Motor neuron (in vitro differentiated cells): ENCODE measurements at regions not wholly inside any gene's neighbourhood (a gene's known extent, or its start where the extent isn't known, plus 50 kb on each side); places are given as distances from the start of the nearest gene placed in this dataset.

ENCODE experiments used
- ATAC-seq, 8 experiments: fragments of 200-7000 bp; cut with Tn5 transposase; replicated peaks in 6 of 8; 2 replicates each; pipeline ENCODE4 v1.8.0; 2021; ENCODE audit warnings: mild to moderate bottlenecking in 8 of 8, moderate library complexity in 8 of 8
- H3K27ac ChIP-seq, 2 donors: fragments of 250-450 bp; sonication (Bioruptor Pico); 2 replicates each; pipeline ENCODE4 v1.9.0; 2021; ENCODE audit warnings: antibody characterized with exemption in 2 of 2, mild to moderate bottlenecking in 2 of 2, moderate library complexity in 1 of 2
- H3K4me1 ChIP-seq, 2 donors: fragments of 250-450 bp; sonication (Bioruptor Pico); replicated peaks in 1 of 2; 2 replicates each; pipeline ENCODE4 v1.6.1; 2021; ENCODE audit warnings: antibody characterized with exemption in 2 of 2, mild to moderate bottlenecking in 2 of 2, moderate library complexity in 1 of 2
- H3K4me3 ChIP-seq, 5 donors: fragments of 250-450 bp; sonication (Bioruptor Pico); 2 replicates each; pipeline ENCODE4 v1.9.0; 2021; ENCODE audit warnings: antibody characterized with exemption in 5 of 5, mild to moderate bottlenecking in 5 of 5, moderate library complexity in 4 of 5
- WGBS, 10 experiments: fragments of 450-650 bp; shearing (Covaris generic); methylation state at CpG; one replicate each; pipeline ENCODE4 v1.0.0; 2022; 5-methylcytosine and 5-hydroxymethylcytosine counted together
- in situ Hi-C, 9 experiments: fragments of 400-800 bp; cut with MboI; loops; one replicate each; pipeline ENCODE4 v1.15.0; 2021; ENCODE audit warnings: low sequenced_read_pairs in 9 of 9, low pct_unique_long_range_greater_than_20kb in 2 of 9; ENCODE audit not compliant: unreplicated experiment in 9 of 9

GRCh38 chr10:78736926-78737630 lies 331.7 kb upstream of the ZMIZ1 start:
- H3K27ac ChIP-seq, result no peak overlapping the region
- in situ Hi-C loops, result no loop called here
- H3K4me3 ChIP-seq, result no peak overlapping the region
- 33 to 100% (median 80%) methylated on average over 1 to 3 of the region's 4 CpGs; no CpG with 5 or more reads in 4 of the 10 experiments for WGBS, 10 experiments
- no peak for ATAC-seq
- H3K4me1 ChIP-seq, result peaks cover 6 to 7% of the 10 kb centered on the region in 2 donors

GRCh38 chr10:78737883-78738856 lies 330.6 kb upstream of the ZMIZ1 start:
- in situ Hi-C loops, result no loop called here
- Histone ChIP-seq H3K27ac (no peak overlapping the region), H3K4me3 (no peak overlapping the region), H3K4me1 (peaks cover 6 to 10% of the 10 kb centered on the region in 2 donors)
- no peak for ATAC-seq
- 60 to 100% (median 81%) methylated on average over 1 to 7 of the region's 7 CpGs for whole genome bisulfite sequencing, 10 experiments

- WGBS, 10 experiments, result 51 to 100% (median 87%) methylated on average over 1 to 5 of the region's 5 CpGs; no CpG with 5 or more reads in 1 of the 10 experiments
- H3K4me3 ChIP-seq, result no peak overlapping the region
- peaks cover 6 to 11% of the 10 kb centered on the region in 2 donors for H3K4me1 ChIP-seq
- no peak overlapping the region for H3K27ac ChIP-seq
- in situ Hi-C loops, result no loop called here
- ATAC-seq, result no peak
Observed at GRCh38 chr10:78738861-78739260, 329.9 kb upstream of the ZMIZ1 start.

- Histone ChIP-seq H3K4me3 (no peak overlapping the region), H3K27ac (no peak overlapping the region), H3K4me1 (peaks cover 11 to 14% of the 10 kb centered on the region in 2 donors)
- WGBS, 10 experiments, result 62 to 100% (median 89%) methylated on average over 1 to 4 of the region's 4 CpGs; no CpG with 5 or more reads in 6 of the 10 experiments
- in situ Hi-C loops, result no loop called here
- ATAC-seq, result peak in 3 of 8 experiments; percentile 24 to 50 (median 46)
Observed at GRCh38 chr10:78739444-78740053, 329.2 kb upstream of the ZMIZ1 start.

- peak in 1 of 8 experiments; percentile 21 for ATAC-seq
- Histone ChIP-seq H3K27ac (no peak overlapping the region), H3K4me1 (peaks cover 28 to 30% of the 10 kb centered on the region in 2 donors), H3K4me3 (no peak overlapping the region)
- in situ Hi-C loops, result no loop called here
- 0 to 100% (median 79%) methylated on average over 1 to 4 of the region's 5 CpGs; no CpG with 5 or more reads in 2 of the 10 experiments for WGBS, 10 experiments
Observed at GRCh38 chr10:78740976-78741915, 327.5 kb upstream of the ZMIZ1 start.

- no peak overlapping the region for H3K4me3 ChIP-seq
- no peak overlapping the region for H3K27ac ChIP-seq
- no peak for ATAC-seq
- WGBS, 10 experiments, result 87 to 100% (median 97%) methylated on average over 1 to 5 of the region's 5 CpGs; no CpG with 5 or more reads in 4 of the 10 experiments
- peaks cover 34 to 38% of the 10 kb centered on the region in 2 donors for H3K4me1 ChIP-seq
- in situ Hi-C loops, result no loop called here
Observed at GRCh38 chr10:78742406-78742729, 326.4 kb upstream of the ZMIZ1 start.

GRCh38 chr10:78742730-78743615 lies 325.8 kb upstream of the ZMIZ1 start:
- no peak overlapping the region for H3K4me3 ChIP-seq
- 19 to 100% (median 55%) methylated on average over 1 to 5 of the region's 12 CpGs; no CpG with 5 or more reads in 3 of the 10 experiments for WGBS, 10 experiments
- H3K4me1 ChIP-seq, result peaks cover 34 to 44% of the 10 kb centered on the region in 2 donors
- peak in 1 of 8 experiments; percentile 17 for ATAC-seq
- in situ Hi-C loops, result no loop called here
- H3K27ac ChIP-seq, result no peak overlapping the region

- in situ Hi-C loops, result no loop called here
- Histone ChIP-seq H3K27ac (no peak overlapping the region), H3K4me3 (no peak overlapping the region), H3K4me1 (peaks cover 34 to 48% of the 10 kb centered on the region in 2 donors)
- ATAC-seq, result peak in 1 of 8 experiments; percentile 30
- WGBS, 10 experiments, result 25 to 100% (median 88%) methylated on average over 1 to 5 of the region's 5 CpGs; no CpG with 5 or more reads in 5 of the 10 experiments
Observed at GRCh38 chr10:78744056-78744455, 324.7 kb upstream of the ZMIZ1 start.

- ATAC-seq, result peak in 6 of 8 experiments; percentile 13 to 90 (median 42)
- in situ Hi-C loops, result no loop called here
- no peak overlapping the region for H3K27ac ChIP-seq
Observed at GRCh38 chr10:78744491-78745090, 324.2 kb upstream of the ZMIZ1 start.

GRCh38 chr10:78745441-78745840 lies 323.3 kb upstream of the ZMIZ1 start:
- ATAC-seq, result peak in 1 of 8 experiments; percentile 35
- Histone ChIP-seq H3K4me3 (no peak overlapping the region), H3K4me1 (peaks cover 27 to 42% of the 10 kb centered on the region in 2 donors), H3K27ac (no peak overlapping the region)
- WGBS, 10 experiments, result 67 to 100% (median 100%) methylated on average over 1 to 3 of the region's 4 CpGs; no CpG with 5 or more reads in 5 of the 10 experiments
- in situ Hi-C loops, result no loop called here

More at GRCh38 chr10:78744491-78745090, 324.2 kb upstream of the ZMIZ1 start:
- 6 to 64% (median 40%) methylated on average over 1 to 5 of the region's 10 CpGs; no CpG with 5 or more reads in 5 of the 10 experiments for WGBS, 10 experiments
- Histone ChIP-seq H3K4me1 (peaks cover 31 to 47% of the 10 kb centered on the region in 2 donors), H3K4me3 (no peak overlapping the region)
